HG03342 (cell line): ENCODE measurements at regions not wholly inside any gene's neighbourhood (a gene's known extent, or its start where the extent isn't known, plus 50 kb on each side); places are given as distances from the start of the nearest gene placed in this dataset.

Experiments used
- ATAC-seq: cut with Tn5 transposase; IDR thresholded peaks from one replicate; pipeline ENCODE4 v1.9.1; 2021; ENCODE audit warnings: mild to moderate bottlenecking, moderate library complexity; ENCODE audit not compliant: unreplicated experiment

DNA sequence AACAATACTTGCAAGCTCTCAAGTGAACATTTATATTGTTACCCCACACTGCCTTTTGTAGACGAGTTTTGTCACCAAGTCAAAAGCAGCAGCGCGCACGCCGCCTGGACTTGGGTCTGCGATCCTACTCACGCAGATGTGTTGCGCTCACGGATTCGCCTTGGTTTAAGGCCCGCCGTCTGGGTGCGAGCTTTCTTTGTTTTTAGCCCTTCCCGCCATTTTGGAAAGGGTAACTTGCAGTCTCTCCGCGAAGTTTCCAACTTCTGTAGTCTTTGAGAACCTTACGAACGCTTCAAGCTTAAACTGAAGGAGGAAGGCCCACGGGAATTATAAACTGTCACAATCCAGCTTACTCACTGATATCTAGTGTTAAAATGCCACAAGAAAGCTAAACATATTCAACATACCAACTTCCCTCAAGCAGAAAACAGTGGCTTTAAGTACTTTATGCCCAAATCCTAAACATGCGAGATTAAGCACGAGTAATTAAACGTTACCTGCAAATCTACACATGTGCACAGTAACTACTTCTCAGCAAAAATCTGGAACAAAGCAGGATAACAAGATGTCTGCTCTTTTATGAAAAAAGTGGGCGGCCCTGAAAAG, 80.4 kb upstream of the BTN3A2 start:
- ATAC-seq, result no peak

DNA sequence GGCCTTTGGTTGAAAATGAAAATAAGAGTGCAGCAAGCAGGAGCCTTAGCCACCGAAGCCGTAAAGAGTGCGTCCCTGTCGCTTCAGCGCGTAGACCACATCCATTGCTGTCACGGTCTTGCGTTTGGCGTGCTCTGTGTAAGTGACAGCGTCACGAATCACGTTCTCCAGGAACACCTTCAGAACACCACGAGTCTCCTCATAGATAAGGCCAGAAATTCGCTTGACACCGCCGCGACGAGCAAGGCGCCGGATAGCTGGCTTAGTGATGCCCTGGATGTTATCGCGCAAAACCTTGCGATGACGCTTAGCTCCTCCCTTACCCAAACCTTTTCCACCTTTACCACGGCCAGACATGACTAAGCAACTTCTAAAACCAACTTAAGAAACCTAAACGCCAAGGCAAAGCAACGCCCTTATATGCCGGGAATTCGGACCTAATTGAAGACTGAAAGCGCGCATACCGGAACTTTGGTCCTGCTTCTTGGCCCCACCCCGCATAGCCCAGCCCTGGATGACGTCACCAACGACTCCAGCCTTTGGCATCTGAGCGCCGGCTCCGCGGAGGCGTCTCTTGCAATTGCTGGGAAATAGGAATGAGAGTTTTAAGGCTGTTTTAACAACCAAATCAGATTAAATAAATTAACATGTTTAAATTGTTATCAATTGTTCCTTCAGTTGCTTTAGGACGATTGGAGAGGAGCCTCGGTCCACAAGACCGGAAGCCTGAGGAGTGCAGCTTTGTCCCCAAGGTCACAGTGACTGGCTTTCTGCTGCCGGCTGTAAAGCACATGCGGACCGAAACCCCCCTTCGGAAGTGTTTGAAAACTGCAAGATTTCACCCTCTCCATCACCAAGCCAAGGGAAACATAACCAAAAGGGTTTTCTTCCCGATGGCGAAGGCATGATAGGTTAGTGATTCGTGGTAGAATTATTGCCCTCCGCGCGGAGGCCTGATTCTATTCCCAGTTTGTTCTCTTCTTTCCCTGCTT, 79.6 kb upstream of the BTN3A2 start:
- peak; percentile 74 for ATAC-seq

DNA sequence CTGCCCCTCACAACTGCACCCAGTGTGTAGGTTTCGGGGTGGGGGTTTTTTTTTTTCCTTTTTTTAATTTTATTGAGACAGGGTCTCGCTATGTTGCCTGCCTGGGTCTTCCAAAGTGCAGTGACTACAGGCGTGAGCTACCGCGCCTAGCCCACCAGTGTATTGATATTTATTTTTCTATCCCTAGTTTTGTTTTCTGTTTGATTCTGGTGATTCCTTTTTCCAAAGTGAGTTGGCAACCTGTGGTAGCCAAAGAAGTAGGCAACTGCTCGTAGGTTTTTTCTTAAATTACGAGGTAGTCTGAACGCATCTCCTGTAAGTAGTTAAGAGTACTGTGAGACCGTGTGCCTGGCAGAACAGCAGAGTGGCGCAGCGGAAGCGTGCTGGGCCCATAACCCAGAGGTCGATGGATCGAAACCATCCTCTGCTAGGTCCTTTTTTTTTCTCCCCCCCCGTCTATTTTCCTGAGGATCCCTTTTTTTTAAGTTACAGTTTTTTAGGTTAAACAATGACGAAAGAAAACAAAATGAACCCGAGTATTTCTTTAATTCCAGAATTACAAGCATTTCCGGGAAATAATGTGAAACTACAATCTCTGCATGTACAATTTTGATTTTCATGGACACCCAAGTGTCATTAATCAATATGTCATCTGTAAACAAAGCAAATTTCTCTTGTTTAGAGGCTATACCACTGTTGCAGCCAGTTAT, 78.7 kb upstream of the BTN3A2 start:
- no peak for ATAC-seq

DNA sequence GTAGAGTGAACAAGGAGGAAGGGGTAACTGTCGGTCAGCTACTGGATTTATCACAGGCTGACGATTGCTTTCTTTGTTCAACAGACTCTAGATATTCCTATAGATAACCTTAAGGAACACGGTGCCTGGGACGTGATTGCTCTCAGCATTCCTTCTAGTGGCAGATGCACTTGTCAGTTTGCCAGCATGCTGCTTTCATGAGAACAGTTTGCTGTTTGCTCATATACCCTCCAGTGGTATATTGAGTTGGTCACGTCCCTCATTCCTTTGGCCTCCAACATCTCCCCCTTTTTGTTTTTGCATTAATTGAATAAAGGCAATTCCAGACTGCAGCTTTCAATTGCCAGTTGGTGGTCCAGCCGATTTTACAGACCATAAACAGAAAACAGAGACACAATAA, 76.8 kb upstream of the BTN3A2 start:
- ATAC-seq, result no peak

DNA sequence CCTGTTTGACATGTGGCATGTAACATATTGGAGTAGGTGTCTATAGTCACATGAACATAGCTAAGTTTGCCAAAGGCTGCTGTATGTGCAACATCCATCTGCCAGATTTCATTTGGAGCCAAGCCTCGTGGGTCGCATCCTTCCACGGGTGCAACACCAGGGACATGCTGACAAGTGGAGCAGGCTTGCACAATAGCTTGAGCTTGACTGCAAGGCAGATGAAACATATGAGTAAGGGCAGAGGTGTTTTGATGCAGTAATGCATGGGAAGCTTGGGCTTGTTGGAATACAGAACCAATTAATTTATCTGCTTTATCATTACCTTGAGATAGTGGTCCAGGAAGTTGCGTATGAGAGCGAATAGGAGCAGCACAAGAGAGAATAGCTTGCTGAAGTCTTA, 74.1 kb upstream of the BTN3A2 start:
- no peak for ATAC-seq

DNA sequence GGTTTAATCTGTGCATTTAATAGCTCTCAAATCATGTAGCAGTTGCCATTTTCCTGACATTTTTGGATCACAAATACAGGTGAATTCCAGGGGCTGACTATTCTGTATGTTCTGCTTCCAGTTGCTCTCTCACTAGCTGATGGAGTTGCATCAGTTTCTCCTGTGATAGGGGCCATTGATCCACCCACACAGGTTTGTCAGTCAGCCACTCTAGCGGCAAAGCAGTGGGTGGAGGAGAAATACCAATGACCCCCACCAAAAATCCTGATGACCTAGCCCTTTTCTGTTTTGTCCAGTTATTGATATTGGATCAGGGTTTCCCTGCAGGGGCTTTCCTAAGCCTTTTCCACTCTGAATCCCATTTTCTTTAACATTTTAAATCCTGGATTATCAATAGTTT, 72.3 kb upstream of the BTN3A2 start:
- no peak for ATAC-seq

DNA sequence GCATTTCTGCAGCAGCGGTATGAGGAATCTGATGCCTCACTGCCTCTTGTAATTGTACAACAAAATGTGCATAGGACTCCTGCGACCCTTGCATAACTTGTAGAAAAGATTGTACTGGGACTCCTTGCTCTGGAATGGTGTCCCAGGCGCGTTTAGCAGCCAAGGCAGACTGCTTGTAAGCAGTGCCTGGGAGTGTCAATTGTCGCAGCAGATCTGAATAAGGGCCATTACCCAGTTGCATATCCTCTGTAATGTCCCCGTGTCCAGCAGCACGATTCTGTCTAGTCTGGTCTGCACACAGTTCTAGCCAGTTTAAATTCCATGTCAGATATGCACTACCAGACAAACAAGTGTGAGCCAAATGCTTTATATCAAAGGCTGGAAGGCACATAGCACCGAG, 70.7 kb upstream of the BTN3A2 start:
- no peak for ATAC-seq

DNA sequence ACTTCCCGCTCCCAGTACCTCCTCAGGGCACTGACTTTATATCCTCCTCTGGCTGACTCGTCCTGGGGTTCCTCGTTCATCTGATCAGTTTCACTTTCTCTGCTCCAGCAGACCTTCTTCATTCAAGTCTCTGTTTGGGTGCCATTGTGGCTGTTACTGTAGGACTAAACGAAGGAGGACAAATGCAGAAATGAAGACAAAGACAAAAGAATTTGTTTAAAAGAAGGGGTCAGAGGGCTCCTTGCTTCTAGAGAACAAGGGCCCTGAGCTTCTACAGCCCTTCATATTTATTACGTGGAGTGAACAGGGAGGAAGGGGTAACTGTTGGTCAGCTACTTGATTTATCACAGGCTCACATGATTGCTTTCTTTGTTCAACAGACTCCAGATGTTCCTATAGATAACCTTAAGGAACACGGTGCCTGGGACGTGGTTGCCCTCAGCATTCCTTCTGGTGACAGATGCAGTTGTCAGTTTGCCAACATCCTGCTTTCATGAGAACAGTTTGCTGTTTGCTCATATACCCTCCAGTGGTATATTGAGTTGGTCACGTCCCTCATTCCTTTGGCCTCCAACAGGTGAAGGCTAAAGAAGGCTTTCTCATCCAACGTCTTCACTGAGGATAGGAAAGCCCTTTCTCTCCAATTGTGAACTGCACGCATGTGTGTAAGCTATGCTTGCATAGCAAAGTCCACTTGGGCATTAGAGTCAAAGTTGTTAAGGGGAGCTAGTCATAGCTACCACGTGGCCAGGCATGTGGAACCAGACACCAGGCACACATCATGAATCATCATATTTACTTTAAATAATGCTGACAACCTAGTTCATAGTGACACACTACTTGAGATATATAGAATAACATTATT, 69.1 kb upstream of the BTN3A2 start:
- no peak for ATAC-seq

DNA sequence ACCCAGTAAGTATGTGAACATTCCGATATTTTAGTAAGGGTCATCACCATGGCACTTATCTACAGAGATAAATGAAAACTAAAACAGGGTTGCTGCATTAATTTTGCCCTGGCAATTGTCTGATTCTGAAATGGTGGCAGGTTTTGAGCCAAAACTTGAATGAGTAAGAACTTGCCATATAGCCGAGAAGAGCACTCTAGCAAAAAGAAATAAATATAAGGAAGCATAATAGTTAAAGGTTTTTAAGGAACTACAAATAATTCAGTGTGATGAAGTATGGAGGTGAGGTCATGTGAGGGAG, 68.5 kb upstream of the BTN3A2 start:
- no peak for ATAC-seq

DNA sequence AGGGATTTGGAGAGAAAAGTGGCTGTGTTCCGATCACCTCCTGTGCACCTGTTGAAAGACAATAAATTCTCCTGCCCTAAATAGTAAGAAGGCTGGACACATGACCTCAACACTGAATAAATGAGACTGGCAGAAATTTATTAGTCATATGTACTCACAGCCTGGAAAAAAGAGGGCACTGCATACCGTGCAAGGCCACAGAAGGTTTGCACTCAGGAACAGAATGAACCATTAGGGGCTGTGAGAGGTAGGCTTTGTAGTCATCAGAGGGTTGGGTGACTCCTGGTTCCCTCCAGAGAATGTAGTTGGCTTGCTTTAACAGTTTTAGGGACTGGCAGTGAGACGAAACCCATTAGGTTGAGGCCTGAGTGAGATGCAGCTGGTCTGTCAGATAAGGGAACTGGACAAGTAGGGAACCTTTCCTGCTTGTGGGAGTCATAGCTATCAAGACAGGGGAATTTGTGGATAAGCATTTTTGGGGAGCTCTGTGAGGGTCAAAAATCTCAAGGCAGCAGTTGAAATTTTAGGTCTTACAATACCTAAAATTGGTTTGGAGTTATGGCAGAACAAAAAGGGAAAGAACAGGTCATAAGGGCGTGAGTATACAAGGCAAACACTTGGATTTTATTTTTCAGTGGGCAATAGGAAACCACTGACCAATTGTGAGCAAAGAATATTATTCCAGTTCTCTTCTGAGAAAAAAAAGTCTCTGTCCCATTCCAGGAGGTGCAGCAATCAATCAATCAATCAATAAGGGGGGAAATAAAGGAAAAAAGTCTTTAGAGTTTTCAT, 67.9 kb upstream of the BTN3A2 start:
- ATAC-seq, result no peak

DNA sequence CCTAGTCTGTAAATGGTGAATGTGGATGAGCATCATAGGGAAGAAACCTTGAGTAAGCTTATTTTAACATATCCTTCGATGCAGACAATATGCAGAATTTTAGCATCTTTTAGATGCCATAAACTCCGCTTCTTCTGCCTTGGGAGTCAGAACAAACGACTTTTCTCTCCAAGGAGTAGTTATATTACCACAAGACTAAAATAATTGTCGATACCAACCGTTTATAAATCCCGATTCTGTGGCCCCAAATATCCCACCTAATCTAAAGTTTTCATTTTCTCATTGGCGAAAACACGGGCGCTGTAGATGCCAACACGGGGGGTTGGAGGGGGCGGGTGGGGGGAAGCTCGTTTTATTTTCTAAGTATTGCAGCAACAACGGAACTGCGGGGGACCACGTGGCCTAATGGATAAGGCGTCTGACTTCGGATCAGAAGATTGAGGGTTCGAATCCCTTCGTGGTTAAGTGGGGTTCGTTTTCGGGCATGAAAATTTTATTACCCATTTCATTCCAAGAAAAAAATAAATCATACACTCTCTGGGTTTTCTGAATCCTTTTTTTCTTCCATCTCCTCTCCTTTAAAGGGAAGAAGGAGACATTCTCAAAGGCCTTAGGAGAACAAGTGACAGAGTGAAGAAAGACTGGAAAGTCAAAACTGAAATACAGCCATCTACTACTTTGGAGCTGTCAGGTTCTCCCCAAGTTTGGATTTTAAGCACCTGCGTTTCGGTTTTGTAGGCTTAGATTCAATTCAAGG, 65.5 kb upstream of the BTN3A2 start:
- ATAC-seq, result no peak

DNA sequence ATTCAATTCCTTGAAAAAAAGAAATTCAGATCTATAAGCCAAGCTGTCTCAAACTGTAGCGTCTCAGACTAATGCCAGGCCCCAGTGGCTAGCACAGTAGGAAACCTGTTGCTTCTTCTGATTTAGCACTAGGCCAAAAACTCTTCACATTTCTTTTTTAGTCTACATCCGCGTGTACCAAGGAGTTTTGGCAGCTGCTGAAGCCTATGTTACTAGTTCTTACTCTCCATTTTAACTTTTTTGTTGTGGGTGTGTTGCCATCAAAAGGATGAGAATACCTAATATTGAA, 65.0 kb upstream of the BTN3A2 start:
- ATAC-seq, result no peak

DNA sequence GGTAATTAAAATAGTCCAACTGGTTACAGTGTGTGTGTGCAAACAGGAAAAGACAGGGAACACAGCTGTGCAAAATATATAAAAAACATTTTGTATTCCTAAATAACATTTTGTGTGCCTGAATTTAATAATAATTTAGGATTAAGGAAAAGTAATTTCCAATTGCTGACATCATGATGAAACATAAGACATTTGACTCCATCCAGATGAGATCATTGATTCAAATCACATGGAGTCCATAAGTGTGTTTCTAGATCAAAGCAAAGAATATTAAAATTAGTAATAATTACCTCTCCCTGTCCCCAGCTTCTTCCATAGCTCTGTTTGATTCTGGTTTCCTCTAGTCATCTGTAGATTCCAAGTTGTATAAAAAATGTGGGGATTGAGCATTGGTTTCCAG, 64.6 kb upstream of the BTN3A2 start:
- no peak for ATAC-seq

DNA sequence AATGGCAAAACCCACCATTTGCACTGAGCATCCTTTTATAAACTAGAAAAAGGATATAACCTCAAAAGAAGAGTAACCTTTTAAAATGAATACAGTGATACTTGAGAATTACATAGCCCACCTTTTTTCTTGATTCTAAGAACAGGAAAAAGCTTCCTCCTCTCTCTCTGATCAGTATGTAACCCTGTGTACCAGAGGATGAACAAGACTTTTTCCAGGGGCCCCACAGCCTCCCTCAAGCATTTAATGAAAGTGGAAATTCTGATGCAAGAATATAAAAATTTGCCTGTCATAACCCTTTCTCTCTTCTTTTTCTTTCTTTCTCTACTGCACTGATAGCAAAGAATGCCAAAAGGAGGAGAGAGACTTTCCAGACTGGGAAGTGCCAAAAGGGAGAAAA, 64.2 kb upstream of the BTN3A2 start:
- no peak for ATAC-seq

DNA sequence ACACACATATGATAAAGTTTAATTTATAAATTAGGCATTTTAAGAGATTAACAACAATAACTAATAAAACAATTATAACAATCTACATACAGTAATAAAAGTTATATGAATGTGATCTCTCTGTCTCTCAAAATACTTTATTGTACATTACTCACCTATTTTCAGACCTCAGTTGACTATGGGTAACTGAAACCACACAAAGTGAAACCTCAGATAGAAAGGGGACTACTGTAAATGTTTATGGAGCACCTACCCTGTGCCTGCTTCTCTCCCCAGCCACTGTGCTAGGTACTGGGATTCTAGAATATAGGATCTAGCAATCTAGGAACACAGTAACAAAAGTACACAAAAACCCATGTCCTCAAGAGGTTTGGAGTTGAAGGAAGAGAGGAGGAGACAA, 63.4 kb upstream of the BTN3A2 start:
- ATAC-seq, result no peak

DNA sequence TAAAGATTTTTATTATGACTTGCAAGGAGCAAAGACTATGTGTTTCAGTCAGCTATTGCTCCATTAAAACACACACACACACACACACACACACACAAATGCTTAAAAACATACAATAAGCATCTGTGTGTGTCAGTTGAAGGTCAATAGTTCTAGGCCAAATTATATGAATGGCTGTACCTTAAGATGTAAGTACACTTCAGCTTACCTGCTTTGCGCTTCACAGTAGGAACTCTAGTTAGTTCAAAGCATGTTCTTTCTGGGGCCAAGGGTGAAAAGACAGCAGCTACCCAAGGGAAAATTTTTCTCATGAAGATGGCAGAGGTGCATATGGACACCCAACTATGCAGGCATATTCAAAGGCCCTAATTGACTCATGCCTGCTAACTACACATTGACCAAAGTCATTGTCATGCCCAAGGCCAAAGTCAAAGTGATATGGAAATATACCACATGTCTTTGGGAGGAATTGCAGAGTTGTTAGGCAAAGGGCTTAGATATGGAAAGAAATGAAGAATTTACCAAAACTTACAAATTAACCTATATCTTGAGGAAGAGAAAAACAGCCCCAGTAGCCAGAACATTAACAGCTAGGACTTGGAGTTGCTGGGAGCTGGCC, 61.9 kb upstream of the BTN3A2 start:
- no peak for ATAC-seq

DNA sequence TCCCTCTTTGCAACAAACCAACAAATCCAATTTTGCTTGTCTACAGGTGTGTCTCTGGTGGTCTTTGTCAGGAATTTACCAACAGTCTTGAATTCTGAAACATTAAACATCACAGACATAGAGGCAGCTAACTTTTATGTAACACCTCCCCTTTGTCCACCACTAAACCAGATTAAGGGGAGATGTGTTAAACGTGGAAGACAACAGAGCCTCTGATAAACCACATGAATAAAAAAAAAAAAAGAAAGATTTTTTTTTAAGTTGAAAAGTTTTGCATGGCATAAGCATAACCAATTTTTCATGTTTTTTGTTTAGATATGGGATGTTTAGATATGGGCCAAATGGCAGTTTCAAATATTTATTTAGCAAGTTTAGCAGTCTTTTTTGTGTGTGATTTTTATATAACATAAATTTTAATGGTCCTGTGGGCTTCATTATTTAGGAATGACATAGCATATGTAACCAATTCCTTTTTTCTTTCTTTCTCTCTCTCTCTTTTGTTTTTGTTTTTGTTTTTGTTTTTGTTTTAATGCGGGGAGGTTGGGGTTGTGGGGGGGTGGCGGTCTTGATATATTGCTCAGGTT, 60.7 kb upstream of the BTN3A2 start:
- ATAC-seq, result no peak

DNA sequence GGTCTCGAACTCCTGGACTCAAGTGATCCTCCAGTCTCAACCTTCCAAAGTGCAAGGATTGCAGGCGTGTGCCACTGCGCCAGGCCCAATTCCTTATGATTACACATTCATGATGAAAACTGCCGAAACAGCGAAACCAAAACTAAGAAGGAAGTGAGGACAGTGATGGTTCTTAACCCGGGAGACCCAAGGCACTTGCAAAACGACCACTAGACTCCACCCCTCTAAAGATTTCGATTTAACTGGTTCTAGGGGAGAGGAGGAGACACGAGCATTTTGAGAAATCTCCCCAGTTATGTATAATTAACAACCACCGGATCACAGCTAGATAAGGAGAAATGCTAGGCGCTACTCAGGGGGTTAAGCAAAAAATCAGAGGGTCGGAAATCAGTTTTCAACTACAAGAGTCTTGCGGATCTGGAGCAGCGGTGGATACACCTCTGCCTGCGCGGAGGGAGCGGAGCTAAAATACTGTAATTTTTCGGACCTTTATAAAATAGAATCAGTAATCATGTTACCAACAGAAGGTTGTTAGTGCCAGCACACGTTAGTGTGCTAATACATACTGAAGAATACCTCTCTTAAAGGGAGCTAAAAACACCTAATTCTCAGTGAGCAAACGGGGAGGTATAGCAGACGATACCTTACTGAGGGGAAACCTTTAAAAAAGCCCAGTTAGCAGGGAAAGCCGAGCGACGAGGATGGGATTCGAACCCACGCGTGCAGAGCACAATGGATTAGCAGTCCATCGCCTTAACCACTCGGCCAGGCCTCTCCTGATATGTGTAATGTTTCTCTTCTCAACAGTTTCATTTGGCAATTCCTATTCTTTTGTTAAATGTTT, 60.0 kb upstream of the BTN3A2 start:
- ATAC-seq, result no peak
